CD14-positive monocyte (primary cell): ENCODE measurements at regions not wholly inside any gene's neighbourhood (a gene's known extent, or its start where the extent isn't known, plus 50 kb on each side); places are given as distances from the start of the nearest gene placed in this dataset.

Source experiments
- DNase-seq, 3 donors: peaks; one replicate each; pipeline ENCODE4 v3.0.0-alpha.2; 2011 to 2022
- H2AFZ ChIP-seq: 2 replicates; pipeline ENCODE4 v1.6.0; 2012; ENCODE audit warnings: mild to moderate bottlenecking, low read depth, low read length, inconsistent platforms; ENCODE audit not compliant: insufficient read depth, poor library complexity, severe bottlenecking
- H3K27ac ChIP-seq, 2 donors: 1 replicate in 1 of 2; 2 replicates in 1 of 2; pipeline ENCODE4 v1.5.1; 2012 to 2013; ENCODE audit warnings: low read length in 2 of 2, control low read depth in 1 of 2, inconsistent platforms in 1 of 2, low read depth in 1 of 2, mild to moderate bottlenecking in 1 of 2
- H3K27me3 ChIP-seq, 2 donors: one replicate each; pipeline versions ENCODE4 v1.6.0 to v1.6.1; 2011 to 2013; ENCODE audit warnings: low read length in 2 of 2; ENCODE audit not compliant: control insufficient read depth in 2 of 2, insufficient read depth in 2 of 2
- H3K36me3 ChIP-seq, 2 donors: replicated peaks in 1 of 2; 1 replicate in 1 of 2; 2 replicates in 1 of 2; pipeline versions ENCODE4 v1.5.1 to v1.6.1; 2012 to 2013; ENCODE audit warnings: low read length in 2 of 2, control low read depth in 1 of 2, inconsistent platforms in 1 of 2, mild to moderate bottlenecking in 1 of 2; ENCODE audit not compliant: insufficient read depth in 2 of 2, control insufficient read depth in 1 of 2
- H3K4me1 ChIP-seq, 2 donors: 1 replicate in 1 of 2; 2 replicates in 1 of 2; pipeline versions ENCODE4 v1.5.1 to v1.6.1; 2012 to 2013; ENCODE audit warnings: low read length in 2 of 2, control low read depth in 1 of 2, inconsistent platforms in 1 of 2, mild to moderate bottlenecking in 1 of 2, moderate library complexity in 1 of 2; ENCODE audit not compliant: insufficient read depth in 2 of 2, control insufficient read depth in 1 of 2
- H3K4me2 ChIP-seq: replicated peaks from 2 replicates; pipeline ENCODE3; 2012; ENCODE audit warnings: low read length, moderate library complexity, mild to moderate bottlenecking; ENCODE audit not compliant: poor library complexity, severe bottlenecking; ENCODE audit errors: extremely low read depth
- H3K4me3 ChIP-seq, 3 experiments: fragments of 200-600 bp in 1 of 3; sonication (generic) in 1 of 3; replicated peaks in 1 of 3; 1 replicate in 2 of 3; 2 replicates in 1 of 3; pipeline ENCODE4 v1.5.1; 2011 to 2013; ENCODE audit warnings: low read length in 3 of 3, mild to moderate bottlenecking in 3 of 3, control low read depth in 2 of 3, low read depth in 2 of 3, inconsistent platforms in 1 of 3, moderate library complexity in 1 of 3
- H3K79me2 ChIP-seq: 2 replicates; pipeline ENCODE4 v1.6.0; 2012; ENCODE audit warnings: mild to moderate bottlenecking, control low read depth, inconsistent platforms, low read length, moderate library complexity; ENCODE audit not compliant: insufficient read depth
- H3K9ac ChIP-seq: 2 replicates; pipeline ENCODE4 v1.6.0; 2017; ENCODE audit warnings: low read length, mild to moderate bottlenecking; ENCODE audit not compliant: insufficient read depth, poor library complexity, severe bottlenecking
- H3K9me3 ChIP-seq, 2 donors: replicated peaks in 1 of 2; 1 replicate in 1 of 2; 2 replicates in 1 of 2; pipeline versions ENCODE4 v1.5.1 to v1.6.1; 2012 to 2013; ENCODE audit warnings: low read length in 2 of 2, control low read depth in 1 of 2; ENCODE audit not compliant: control insufficient read depth in 1 of 2, insufficient read depth in 1 of 2
- H4K20me1 ChIP-seq: 2 replicates; pipeline ENCODE4 v1.6.0; 2012; ENCODE audit warnings: mild to moderate bottlenecking, low read length, control low read depth, moderate library complexity; ENCODE audit not compliant: insufficient read depth
- H3K27ac Mint-ChIP-seq, 7 donors: one replicate each; pipeline ENCODE4 v1.8.0; 2020; ENCODE audit warnings: mild to moderate bottlenecking in 7 of 7, mixed read lengths in 7 of 7, moderate library complexity in 6 of 7, inconsistent platforms in 2 of 7
- H3K27me3 Mint-ChIP-seq, 3 donors: one replicate each; pipeline ENCODE4 v1.8.0; 2021 to 2022; ENCODE audit warnings: low read depth in 3 of 3, mild to moderate bottlenecking in 3 of 3, mixed read lengths in 3 of 3, moderate library complexity in 3 of 3, inconsistent platforms in 1 of 3
- H3K36me3 Mint-ChIP-seq, 2 donors: one replicate each; pipeline ENCODE4 v1.8.0; 2020; ENCODE audit warnings: mixed read lengths in 2 of 2, inconsistent platforms in 1 of 2, mild to moderate bottlenecking in 1 of 2
- H3K4me1 Mint-ChIP-seq: one replicate; pipeline ENCODE4 v1.8.0; 2020; ENCODE audit warnings: mild to moderate bottlenecking, mixed read lengths
- H3K4me3 Mint-ChIP-seq, 2 donors: one replicate each; pipeline ENCODE4 v1.8.0; 2020; ENCODE audit warnings: mild to moderate bottlenecking in 2 of 2, mixed read lengths in 2 of 2, moderate library complexity in 1 of 2
- H3K9me3 Mint-ChIP-seq, 7 donors: one replicate each; pipeline ENCODE4 v1.8.0; 2020 to 2022; ENCODE audit warnings: mixed read lengths in 7 of 7, mild to moderate bottlenecking in 6 of 7, moderate library complexity in 6 of 7, inconsistent platforms in 2 of 7
- WGBS: methylation state at CpG from one replicate; pipeline ENCODE4 v1.1.5; 2013; ENCODE audit warnings: missing lambda C conversion rate; ENCODE audit not compliant: insufficient coverage; 5-methylcytosine and 5-hydroxymethylcytosine counted together
- intact Hi-C, 2 donors: fragments of 100-400 bp; cut with micrococcal nuclease; formaldehyde crosslinking; loops; one replicate each; pipeline versions ENCODE4 v1.15.0 to v1.15.1; 2023
- TF ChIP-seq, protein P1 (sequence below): fragments of 200-600 bp; IDR thresholded peaks from one replicate; pipeline ENCODE4 v1.8.0; 2022; ENCODE audit warnings: antibody characterized with exemption, mild to moderate bottlenecking

DNA sequence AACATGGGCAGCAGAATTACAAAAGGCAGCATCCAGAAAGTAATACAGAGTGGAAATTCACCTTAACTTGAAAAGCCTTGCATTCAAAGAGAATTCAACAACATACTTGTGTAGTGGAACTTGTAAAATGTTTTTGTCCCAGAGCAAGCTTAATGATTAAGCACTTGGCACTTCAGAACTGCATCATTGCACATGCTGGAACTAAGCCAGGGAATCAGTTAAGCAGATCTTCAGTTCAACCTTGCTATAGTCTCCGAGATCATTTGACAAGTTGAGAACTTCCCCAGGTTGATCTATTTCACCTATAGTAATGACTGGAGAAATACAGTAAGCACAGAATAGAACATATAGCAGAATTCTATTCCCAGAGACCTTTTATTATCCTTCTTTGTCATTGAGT lies 1337.2 kb upstream of the NXPH2 start:
- Histone ChIP-seq H3K27me3 (no peaks in the 10 kb centered on the region), H3K36me3 (no peaks in the 10 kb centered on the region), H3K9me3 (peaks cover 0 to 7% of the 10 kb centered on the region in 2 donors), H4K20me1 (no peaks in the 10 kb centered on the region), H3K4me1 (no peaks in the 10 kb centered on the region), H3K79me2 (no peaks in the 10 kb centered on the region), H2AFZ (no peak overlapping the region), H3K4me2 (no peak overlapping the region), H3K9ac (no peak overlapping the region), H3K27ac (no peak overlapping the region), H3K4me3 (no peak overlapping the region)
- Mint-ChIP-seq H3K27ac (no peak overlapping the region), H3K9me3 (peaks cover 0 to 4% (median 2%) of the 10 kb centered on the region in 7 donors), H3K4me3 (no peak overlapping the region), H3K27me3 (no peaks in the 10 kb centered on the region), H3K36me3 (no peaks in the 10 kb centered on the region), H3K4me1 (no peaks in the 10 kb centered on the region)
- WGBS, result no CpG with 5 or more reads among the region's 1 CpG
- intact Hi-C loops, result no loop called here
- DNase-seq, result no peak
- TF ChIP-seq, protein P1, sequence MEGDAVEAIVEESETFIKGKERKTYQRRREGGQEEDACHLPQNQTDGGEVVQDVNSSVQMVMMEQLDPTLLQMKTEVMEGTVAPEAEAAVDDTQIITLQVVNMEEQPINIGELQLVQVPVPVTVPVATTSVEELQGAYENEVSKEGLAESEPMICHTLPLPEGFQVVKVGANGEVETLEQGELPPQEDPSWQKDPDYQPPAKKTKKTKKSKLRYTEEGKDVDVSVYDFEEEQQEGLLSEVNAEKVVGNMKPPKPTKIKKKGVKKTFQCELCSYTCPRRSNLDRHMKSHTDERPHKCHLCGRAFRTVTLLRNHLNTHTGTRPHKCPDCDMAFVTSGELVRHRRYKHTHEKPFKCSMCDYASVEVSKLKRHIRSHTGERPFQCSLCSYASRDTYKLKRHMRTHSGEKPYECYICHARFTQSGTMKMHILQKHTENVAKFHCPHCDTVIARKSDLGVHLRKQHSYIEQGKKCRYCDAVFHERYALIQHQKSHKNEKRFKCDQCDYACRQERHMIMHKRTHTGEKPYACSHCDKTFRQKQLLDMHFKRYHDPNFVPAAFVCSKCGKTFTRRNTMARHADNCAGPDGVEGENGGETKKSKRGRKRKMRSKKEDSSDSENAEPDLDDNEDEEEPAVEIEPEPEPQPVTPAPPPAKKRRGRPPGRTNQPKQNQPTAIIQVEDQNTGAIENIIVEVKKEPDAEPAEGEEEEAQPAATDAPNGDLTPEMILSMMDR, result no peak

DNA sequence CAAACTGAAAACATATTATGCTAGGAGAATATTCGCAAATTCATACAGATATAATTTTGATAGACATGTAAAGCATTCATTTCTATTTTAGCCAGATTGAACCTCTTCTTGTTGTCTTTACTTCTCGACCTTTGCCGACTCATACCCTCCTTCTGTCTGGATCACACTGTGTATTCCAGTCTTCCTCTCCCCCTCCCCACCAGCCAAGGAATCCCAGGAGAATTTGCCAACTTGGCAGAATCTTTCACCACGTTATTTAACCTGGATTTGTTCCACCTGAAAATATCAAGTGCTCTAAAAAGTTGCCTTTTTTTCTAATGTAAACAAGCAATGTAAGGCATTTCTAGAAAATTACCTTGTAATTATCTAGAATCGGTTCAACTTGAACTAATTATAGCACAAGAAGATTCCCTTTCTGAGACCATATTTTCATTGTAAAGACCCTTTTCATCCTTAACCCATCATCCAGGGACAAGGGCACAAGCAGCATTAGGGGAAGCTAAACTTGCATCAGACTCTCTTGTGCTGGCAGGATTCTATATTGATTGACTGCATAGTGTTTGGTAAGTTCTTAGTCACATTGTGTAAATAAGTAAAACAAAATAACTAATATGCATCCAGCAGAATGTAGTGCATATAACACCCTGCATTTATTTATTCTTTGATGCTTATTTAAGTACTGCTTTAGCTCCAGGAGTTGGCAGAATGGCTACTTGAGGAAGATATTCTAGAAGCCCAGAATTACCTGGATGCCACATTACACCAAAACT lies 1328.7 kb upstream of the NXPH2 start:
- H4K20me1 ChIP-seq, result no peaks in the 10 kb centered on the region
- intact Hi-C loops, result no loop called here
- no peak for DNase-seq
- H2AFZ ChIP-seq, result no peak overlapping the region
- no peaks in the 10 kb centered on the region for H3K36me3 ChIP-seq
- H3K27ac Mint-ChIP-seq, result no peak overlapping the region
- no peaks in the 10 kb centered on the region for H3K4me1 Mint-ChIP-seq
- TF ChIP-seq, protein P1, result no peak
- no peaks in the 10 kb centered on the region for H3K79me2 ChIP-seq
- H3K9ac ChIP-seq, result no peak overlapping the region
- no peak overlapping the region for H3K4me2 ChIP-seq
- no peak overlapping the region for H3K27ac ChIP-seq
- no peak overlapping the region for H3K4me3 ChIP-seq
- 63% methylated on average over 2 of the region's 5 CpGs for WGBS
- H3K27me3 ChIP-seq, result no peaks in the 10 kb centered on the region
- H3K36me3 Mint-ChIP-seq, result no peaks in the 10 kb centered on the region
- H3K4me3 Mint-ChIP-seq, result no peak overlapping the region
- H3K27me3 Mint-ChIP-seq, result peaks cover 0 to 2% (median 0%) of the 10 kb centered on the region in 3 donors
- H3K9me3 Mint-ChIP-seq, result peaks cover 0 to 4% (median 1%) of the 10 kb centered on the region in 7 donors
- H3K4me1 ChIP-seq, result no peaks in the 10 kb centered on the region
- H3K9me3 ChIP-seq, result no peaks in the 10 kb centered on the region
